GM10266 (cell line): ENCODE measurements at regions not wholly inside any gene's neighbourhood (a gene's known extent, or its start where the extent isn't known, plus 50 kb on each side); places are given as distances from the start of the nearest gene placed in this dataset.

Experiments used
- DNase-seq: peaks from one replicate; pipeline ENCODE4 v3.0.0; 2012; ENCODE audit errors: extremely low spot score
- CTCF ChIP-seq: IDR thresholded peaks from 2 replicates; pipeline ENCODE4 v1.5.1; 2012; ENCODE audit warnings: mild to moderate bottlenecking, low read depth; ENCODE audit not compliant: control insufficient read depth, insufficient read depth; ENCODE audit errors: missing control alignments

- no peak for TF ChIP-seq CTCF
- no peak for DNase-seq
Observed at GRCh38 chr2:126801473-126801872, 97.2 kb upstream of the TEX51 start.

- no peak for DNase-seq
- TF ChIP-seq CTCF, result no peak
Observed at GRCh38 chr2:126802316-126802715, 96.4 kb upstream of the TEX51 start.

GRCh38 chr2:126802774-126803433 lies 95.8 kb upstream of the TEX51 start:
- DNase-seq, result no peak
- no peak for TF ChIP-seq CTCF

- no peak for DNase-seq
- no peak for TF ChIP-seq CTCF
Observed at GRCh38 chr2:126803434-126803775, 95.3 kb upstream of the TEX51 start.

GRCh38 chr2:126804347-126804746 lies 94.3 kb upstream of the TEX51 start:
- DNase-seq, result no peak
- TF ChIP-seq CTCF, result no peak

- TF ChIP-seq CTCF, result no peak
- no peak for DNase-seq
Observed at GRCh38 chr2:126808929-126809328, 89.8 kb upstream of the TEX51 start.

- no peak for TF ChIP-seq CTCF
Observed at GRCh38 chr2:126809340-126809739, 89.3 kb upstream of the TEX51 start.

More at GRCh38 chr2:126809340-126809739, 89.3 kb upstream of the TEX51 start:
- DNase-seq, result no peak
